OCI-LY7 (cell line): ENCODE measurements at regions not wholly inside any gene's neighbourhood (a gene's known extent, or its start where the extent isn't known, plus 50 kb on each side); places are given as distances from the start of the nearest gene placed in this dataset.

Source experiments
- EZH2phosphoT487 ChIP-seq: fragments of 200-600 bp; sonication (generic); IDR thresholded peaks from 2 replicates; pipeline ENCODE4 v1.6.1; 2018; ENCODE audit warnings: low read depth, borderline replicate concordance, mild to moderate bottlenecking, mixed run types, antibody characterized with exemption, low read length, moderate library complexity, mixed read lengths
- TF ChIP-seq, protein P1 (sequence below): fragments of 200-600 bp; sonication (generic); conservative IDR thresholded peaks from 2 replicates; pipeline ENCODE4 v1.5.1; 2014; ENCODE audit warnings: mild to moderate bottlenecking, antibody characterized with exemption, low read length, moderate library complexity, mixed read lengths

GRCh38 chr9:2263665-2264064, 248.5 kb downstream of the SMARCA2 start:
- TF ChIP-seq, protein P1, sequence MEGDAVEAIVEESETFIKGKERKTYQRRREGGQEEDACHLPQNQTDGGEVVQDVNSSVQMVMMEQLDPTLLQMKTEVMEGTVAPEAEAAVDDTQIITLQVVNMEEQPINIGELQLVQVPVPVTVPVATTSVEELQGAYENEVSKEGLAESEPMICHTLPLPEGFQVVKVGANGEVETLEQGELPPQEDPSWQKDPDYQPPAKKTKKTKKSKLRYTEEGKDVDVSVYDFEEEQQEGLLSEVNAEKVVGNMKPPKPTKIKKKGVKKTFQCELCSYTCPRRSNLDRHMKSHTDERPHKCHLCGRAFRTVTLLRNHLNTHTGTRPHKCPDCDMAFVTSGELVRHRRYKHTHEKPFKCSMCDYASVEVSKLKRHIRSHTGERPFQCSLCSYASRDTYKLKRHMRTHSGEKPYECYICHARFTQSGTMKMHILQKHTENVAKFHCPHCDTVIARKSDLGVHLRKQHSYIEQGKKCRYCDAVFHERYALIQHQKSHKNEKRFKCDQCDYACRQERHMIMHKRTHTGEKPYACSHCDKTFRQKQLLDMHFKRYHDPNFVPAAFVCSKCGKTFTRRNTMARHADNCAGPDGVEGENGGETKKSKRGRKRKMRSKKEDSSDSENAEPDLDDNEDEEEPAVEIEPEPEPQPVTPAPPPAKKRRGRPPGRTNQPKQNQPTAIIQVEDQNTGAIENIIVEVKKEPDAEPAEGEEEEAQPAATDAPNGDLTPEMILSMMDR: no peak
- no peak for TF ChIP-seq EZH2phosphoT487
